Fibroblast of skin of abdomen (primary cell): ENCODE measurements at regions not wholly inside any gene's neighbourhood (a gene's known extent, or its start where the extent isn't known, plus 50 kb on each side); places are given as distances from the start of the nearest gene placed in this dataset.
A peak's percentile ranks its signal among the peaks of the same experiment; 100 is the strongest.

Experiments
- DNase-seq: peaks from one replicate; pipeline ENCODE4 v3.0.0-alpha.2; 2013

- DNase-seq = no peak
Measured at GRCh38 chr2:129056309-129056958, 737.8 kb upstream of the HS6ST1 start.

DNA sequence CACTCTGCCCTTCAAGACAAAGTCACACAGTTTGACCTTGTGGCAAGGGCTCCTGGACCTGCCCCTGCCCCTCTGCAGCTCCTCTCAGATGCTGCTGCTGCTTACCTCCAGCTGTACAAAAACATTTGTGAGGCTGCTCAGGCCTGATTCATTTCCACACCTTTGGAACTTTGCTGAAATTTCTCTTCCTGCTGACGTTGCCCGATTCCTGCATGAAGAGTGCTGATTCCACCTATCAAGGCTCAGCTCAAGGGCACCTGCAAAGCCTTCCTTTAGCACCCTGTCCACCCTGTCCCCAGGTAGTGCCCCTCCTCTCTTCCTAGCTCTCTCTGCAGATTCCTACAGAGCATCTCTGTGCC is 738.3 kb upstream of the HS6ST1 start:
- no peak for DNase-seq

DNA sequence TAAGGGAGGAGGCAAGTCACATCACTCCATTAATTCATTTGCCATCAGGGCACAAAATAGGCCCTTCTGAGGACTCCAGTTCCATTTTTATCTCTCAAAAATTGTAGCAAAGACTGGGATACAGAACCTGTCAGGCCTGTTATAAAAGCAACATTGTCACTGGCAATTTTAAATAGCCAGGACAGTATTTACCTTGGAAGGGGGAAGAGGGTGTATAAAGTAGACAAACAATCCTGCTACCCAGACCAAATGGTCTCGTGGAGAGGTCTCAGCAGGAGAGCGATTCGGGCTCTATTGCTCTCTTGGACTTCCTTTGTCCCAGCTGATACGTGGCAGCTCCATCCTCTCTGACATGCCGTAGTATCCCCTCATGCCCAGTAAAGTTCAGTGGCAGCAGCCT is 740.3 kb upstream of the HS6ST1 start:
- no peak for DNase-seq

GRCh38 chr2:129059476-129059875 is 740.8 kb upstream of the HS6ST1 start:
- peak; percentile 55 for DNase-seq

- peak; percentile 89 for DNase-seq
Measured at GRCh38 chr2:129061069-129061768, 742.6 kb upstream of the HS6ST1 start.

GRCh38 chr2:129061769-129062121 is 743.1 kb upstream of the HS6ST1 start:
- DNase-seq = no peak

DNA sequence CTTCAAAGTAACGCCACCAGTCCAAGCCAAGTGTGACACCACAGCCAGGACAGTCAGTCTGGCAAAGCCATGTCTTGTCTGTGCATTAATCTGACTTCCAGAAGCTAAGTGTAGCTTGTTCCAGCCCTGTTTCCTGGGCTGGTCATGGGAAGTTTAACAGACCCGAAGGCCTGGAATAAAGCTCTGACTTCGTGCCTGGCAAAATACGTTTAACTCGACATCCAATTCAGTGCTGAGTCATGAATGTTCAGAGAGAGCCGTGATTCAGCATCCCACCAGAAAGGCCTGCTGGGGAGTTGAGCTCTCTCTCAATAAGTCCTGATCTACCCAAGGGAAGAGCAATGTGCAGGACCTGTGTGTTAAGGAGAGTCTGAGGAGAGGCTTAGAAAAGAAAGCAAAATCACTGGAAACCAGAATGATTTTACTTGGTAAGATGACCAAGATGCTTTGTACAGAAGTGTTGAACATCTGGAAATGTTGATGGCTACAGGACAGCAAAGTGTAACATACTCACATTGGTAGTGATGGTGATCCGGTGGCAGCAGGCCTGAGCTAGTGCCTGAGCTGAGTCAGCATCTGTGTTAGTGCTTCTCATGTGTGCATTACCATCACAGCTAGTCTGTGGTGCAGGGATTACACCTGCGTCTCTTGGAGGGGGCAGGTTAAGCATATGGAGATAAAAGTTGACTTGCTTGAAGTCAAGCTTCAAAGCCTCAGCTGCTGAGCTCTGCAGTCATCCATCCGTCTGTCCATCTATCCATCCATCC is 743.7 kb upstream of the HS6ST1 start:
- DNase-seq = peak; percentile 2

DNA sequence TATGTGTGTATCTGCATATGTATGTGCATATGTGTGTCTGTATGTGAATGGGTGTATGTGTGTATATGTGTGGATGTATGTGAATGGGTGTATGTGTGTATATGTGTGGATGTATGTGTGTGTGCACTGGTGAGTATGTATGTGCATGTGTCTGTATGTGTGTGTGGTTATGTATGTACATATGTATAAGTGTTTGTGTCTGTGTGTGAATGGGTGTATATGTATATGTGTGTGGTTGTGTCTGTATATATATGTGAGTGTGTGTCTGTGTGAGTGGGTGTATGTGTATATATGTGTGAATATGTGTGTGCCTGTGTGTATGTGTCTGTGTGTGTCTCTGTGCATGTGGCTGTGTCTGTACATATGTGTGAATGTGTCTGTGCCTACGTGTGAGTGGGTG is 748.4 kb upstream of the HS6ST1 start:
- no peak for DNase-seq

GRCh38 chr2:129067953-129068352 is 749.3 kb upstream of the HS6ST1 start:
- DNase-seq = no peak

DNA sequence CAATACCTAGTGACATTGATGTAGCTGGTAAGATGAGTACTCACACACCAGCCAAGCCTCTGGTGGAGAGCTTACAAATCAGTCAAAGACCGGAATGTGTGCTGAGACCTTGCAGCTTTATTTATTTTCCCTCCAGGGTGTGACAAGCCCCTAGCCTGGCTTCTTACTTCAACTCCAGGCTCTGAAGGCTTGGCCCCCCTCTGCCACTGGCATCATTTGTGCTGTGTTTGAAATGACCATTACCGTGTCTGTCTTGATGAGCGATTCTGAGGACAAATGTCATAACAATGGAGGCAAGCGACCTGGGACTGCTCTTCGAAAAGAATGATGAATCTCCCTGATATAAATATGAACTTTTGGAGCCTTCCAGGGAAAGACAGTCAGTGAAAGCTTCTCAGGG is 749.9 kb upstream of the HS6ST1 start:
- no peak for DNase-seq

DNA sequence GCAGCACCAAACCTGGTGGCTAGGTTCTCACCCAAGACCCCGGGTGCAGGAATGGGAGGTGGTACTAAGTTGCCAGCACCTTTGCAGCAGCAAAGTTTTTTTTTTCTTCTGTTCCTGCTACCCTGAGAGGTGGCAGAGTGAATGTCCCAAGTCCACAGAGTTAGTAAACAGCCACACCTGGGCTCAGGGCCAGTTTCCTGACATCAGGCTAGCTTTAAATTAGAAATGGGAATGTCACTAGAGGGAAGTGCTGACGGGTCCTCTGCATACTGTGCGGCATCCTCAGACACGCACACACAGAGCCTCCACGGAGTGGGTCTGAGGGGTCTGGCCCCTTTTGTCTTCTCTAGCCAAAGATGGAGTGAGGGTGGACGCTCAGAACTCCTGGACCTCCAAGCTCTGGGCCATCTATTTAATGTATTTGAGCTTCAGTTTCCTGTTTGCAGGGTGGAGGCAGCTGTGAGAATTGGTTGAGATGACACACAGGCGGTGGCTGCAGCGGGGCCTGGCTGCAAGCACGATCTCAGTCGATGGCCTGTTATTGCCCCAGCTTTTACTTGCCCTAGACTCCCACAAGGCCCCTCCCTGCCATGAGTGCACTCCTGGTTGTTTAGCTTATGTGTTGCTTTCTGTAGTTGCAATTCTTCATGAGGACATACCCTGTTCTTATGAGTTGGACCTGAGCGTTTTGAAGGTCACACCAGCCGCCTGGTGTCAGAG is 751.4 kb upstream of the HS6ST1 start:
- DNase-seq = no peak

GRCh38 chr2:129070663-129071062 is 752.0 kb upstream of the HS6ST1 start:
- no peak for DNase-seq

GRCh38 chr2:129071531-129071930 is 752.9 kb upstream of the HS6ST1 start:
- no peak for DNase-seq

DNA sequence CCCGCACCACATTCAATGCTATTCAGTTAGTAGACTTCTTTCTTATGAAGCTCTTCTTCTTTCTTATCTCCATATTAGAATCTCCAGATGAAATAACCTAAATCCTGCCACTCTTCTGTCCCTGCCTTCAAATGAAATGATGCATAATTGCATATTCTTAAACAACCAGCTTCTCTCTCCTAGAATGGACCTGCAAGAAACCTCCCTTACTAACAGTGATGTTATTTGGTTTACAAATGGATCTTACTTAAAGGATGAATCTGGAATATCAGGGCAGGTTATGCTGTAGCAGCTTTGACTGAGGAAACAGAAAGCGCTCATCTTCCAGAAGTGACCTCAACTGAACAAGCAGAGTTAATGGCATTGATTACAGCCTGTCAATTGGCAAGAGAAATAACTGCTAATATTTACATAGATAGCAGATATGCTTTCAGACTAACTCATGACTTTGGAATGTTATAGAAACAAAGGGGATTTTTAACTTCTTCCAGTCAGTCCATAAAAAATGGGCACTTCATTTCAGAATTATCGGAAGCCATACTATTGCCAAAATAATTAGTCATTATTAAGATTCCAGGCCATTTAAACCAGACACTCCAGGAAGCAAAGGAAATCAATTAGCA is 755.7 kb upstream of the HS6ST1 start:
- DNase-seq = no peak

GRCh38 chr2:129078548-129078947 is 759.9 kb upstream of the HS6ST1 start:
- DNase-seq = no peak

- DNase-seq = no peak
Measured at GRCh38 chr2:129080715-129081476, 762.2 kb upstream of the HS6ST1 start.

- no peak for DNase-seq
Measured at GRCh38 chr2:129085386-129085785, 766.7 kb upstream of the HS6ST1 start.

DNA sequence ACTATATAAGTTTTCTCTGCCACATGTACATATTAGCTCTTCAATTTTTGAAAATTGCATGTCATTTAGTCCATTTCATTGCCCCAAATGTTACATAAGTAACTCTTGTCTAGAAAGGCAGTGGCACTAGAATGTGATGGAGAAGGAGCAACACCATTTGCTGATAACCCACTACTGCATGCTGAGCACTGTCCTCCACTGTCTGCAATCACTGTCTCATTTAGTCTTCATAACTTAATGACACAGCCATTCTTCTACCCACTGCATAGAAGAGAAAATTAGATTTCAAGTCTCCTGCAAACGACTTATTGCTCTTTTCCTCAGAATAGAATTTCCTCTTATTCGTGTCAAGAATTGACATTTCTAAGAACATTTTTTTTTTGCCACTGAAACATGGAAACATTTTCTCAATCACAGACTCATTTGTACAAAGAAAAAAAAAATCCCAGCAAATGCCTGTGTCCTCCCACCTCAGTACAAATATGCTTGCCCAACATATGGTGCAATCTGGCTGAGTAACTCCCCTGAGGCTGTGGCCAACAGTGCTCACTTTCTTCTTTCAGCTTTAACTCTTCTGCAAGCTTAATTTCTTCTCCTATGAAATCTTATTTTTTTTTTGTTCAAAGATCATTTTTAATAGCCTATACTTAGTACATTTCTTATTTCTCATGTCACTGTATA is 768.6 kb upstream of the HS6ST1 start:
- DNase-seq = peak; percentile 42

DNA sequence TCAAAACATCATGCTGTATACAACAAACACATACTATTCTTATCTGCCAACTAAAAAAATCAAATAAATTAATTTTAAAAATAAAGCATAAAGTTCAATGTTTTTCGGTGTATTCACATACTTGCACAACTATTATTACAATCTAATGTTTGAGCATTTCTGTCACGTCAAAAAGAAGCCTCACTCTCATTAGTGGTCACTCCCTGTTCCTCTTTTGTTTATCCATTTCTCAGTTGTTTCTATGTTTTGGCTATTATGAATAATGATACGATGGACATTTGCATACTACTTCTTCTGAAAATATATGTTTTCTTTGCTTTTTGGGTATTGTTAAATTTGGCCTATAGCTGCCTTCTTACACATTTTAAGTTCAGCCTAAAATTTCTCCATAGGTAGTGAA is 773.0 kb upstream of the HS6ST1 start:
- DNase-seq = no peak

GRCh38 chr2:129092956-129093355 is 774.3 kb upstream of the HS6ST1 start:
- no peak for DNase-seq

GRCh38 chr2:129101186-129101585 is 782.5 kb upstream of the HS6ST1 start:
- no peak for DNase-seq
